Posterior vena cava (tissue), 2 donors: ENCODE measurements at regions not wholly inside any gene's neighbourhood (a gene's known extent, or its start where the extent isn't known, plus 50 kb on each side); places are given as distances from the start of the nearest gene placed in this dataset.

Source experiments
- DNase-seq: peaks from one replicate; pipeline ENCODE4 v3.0.0-alpha.2; 2020; ENCODE audit warnings: low spot score
- intact Hi-C, 2 donors: fragments of 100-400 bp; cut with DNase I; formaldehyde crosslinking; loops; one replicate each; pipeline versions ENCODE4 v1.14.1 to v1.14.2; 2022 to 2023
- donor health status: DM: yes; HTN: yes; CAD: no.
- donor health status: DM: yes; HTN: yes; CAD: no.

DNA sequence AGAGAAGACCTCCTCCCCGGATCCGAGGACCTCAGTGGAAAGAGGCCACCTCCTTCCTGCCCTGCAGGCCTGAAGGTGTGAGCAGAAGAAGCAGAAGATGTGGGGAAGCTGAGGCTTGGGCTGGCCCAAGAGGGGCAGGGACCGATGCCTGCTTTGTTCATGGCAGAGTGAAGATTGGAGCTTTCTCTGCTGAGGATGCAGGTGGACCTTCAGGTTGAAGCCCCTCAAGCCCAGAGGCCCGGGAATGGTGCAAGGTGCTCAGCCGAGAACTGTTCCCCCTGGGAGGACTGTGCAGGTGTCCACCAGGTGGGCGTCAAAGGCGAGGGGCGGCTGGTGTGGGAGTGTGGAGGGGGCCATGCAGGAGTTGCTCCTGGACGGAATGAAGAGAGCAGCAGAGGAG, 277.9 kb upstream of the IRX2 start:
- DNase-seq: no peak
- intact Hi-C loops: no loop called here

DNA sequence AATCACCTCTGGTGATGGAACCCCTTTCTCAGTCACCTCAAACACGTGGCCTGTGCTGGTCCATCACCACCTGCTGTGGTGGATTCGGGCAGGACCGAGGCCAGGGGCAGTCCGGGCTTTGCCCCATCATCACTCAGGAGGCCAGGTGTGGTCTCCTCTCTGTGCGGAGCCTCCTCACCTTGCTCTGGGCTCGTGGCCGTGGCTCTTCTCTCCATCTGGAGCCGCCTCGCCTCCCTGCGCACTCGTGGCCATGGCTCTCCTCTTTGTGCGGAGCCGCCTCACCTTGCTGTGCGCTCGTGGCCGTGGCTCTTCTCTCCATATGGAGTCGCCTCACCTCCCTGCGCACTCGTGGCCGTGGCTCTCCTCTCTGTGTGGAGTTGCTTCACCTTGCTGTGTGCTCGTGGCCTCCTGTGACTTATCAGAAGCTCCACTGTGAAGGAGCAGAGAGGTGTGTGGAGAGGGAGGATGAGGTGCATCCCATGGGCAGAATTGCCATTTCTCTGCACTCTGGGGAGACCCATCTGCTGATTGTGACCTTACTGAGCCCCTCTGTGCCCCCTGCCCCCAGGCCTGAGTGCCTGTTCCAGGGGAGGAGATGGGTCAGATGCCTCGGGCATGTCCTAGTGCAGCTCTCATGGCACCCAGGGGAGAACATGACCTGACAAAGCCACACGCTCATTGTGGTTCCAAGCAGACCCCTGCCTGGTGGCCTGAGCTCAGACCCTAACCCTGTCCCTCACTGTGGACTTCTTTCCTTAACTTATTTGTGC, 276.6 kb upstream of the IRX2 start:
- DNase-seq: no peak
- intact Hi-C loops: no loop called here

DNA sequence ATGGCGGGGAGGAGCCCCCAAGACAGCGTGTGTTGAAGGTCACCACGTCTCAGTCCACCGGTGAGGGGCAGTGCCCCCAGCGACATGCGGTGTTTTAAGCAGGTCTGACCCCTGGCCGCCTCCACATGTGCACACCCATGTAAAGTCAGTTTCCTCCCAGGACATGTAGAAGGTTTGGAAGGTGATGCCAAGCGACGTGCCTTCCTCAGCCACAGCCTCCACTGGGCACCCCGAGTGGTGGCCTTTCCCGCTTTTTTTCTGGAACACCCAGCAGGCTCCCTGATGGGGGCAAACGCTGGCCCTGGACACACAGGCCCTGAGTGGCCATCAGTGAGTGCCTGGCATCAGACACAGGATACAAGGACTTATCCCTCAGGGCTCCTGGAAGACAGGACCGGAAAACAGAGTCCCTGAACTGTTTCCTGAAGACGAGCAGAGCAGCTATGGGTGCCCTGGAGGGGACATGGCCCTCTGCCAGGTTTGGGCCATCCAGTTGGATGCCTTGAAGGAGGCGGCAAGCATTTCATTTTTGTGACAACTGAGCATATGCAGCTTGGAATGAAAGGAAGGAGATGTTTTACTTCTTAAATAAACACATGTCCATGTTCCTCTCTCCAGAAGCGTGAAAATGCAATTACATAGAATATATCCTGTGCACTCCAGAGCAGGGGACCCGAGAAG, 275.8 kb upstream of the IRX2 start:
- intact Hi-C loops: no loop called here
- no peak for DNase-seq

DNA sequence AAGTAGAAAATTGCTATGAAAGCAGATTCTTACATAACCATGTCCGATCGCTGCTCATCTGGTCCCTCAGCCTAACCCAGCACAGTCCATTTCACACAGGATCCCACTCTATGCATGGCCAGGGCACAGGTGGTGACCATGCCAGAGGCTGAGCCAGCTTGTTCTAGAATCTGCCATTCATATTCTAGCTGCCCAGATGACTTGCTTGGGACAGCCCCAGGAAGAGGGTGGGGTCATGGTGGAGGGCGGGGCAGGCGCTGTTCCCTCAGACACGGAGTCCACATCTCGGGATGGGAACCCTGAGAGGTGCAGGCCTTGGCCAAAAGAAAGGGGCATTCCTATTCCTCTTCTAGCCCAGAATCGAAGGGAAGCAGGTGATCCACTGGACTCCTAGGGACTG, 275.2 kb upstream of the IRX2 start:
- DNase-seq: no peak
- intact Hi-C loops: no loop called here

DNA sequence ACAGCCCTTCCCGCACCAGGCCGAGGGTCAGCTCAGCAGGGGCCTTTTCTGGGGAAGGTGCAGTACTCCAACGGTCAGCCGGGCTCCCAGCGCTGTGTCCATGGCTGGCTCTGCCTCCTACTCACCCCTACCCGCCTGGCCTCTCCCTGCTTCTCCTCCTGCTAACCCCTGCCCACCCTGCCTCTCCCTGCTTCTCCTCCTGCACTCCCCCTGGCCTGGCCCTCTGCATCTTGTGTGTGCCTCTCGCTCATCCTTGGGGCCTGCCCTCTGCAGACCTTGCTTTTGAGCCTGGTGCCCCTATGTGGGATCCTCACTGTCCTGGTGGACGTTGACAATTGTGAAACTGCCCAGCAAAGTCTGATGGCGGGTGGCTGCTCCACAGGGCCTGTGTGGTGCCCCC, 274.6 kb upstream of the IRX2 start:
- DNase-seq: no peak
- intact Hi-C loops: no loop called here

DNA sequence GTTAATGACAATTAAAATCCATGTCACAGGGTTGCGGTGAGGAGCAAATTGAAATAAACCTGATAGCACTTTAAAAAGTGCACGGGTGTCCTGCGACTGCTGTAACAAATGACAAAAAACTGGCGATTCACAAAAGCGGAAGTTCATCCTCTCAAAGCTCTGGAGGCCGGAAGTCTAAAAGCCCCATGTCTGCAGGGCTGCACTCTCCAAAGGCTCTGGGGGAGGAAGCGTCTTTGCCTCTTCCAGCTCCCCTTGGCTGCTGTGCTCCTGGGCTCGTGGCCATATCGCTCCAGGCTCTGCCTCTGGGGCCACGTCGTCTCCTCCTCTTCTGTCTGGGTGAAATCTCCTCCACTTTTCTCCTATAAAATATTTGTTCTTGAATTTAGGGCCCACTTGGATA, 273.9 kb upstream of the IRX2 start:
- DNase-seq: no peak
- intact Hi-C loops: no loop called here

DNA sequence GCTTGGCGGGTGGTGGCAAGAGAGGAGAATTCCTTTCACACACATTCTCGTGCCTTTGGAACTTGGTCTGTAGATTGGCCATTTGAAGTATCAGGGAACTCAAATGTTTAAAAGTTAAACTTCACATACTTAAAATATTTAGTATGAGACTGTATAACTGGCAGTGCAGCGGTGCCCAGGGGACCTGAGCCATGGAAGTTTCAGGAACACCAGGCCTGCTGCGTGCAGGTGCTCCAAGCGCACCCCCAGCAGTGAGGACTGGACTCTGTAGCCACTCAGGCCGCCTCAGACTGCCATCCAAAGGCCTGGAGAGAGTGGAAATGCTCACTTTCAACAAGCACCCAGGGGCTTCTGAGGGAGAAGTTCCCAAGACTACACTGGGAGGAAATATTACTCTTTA, 273.5 kb upstream of the IRX2 start:
- intact Hi-C loops: no loop called here
- no peak for DNase-seq

DNA sequence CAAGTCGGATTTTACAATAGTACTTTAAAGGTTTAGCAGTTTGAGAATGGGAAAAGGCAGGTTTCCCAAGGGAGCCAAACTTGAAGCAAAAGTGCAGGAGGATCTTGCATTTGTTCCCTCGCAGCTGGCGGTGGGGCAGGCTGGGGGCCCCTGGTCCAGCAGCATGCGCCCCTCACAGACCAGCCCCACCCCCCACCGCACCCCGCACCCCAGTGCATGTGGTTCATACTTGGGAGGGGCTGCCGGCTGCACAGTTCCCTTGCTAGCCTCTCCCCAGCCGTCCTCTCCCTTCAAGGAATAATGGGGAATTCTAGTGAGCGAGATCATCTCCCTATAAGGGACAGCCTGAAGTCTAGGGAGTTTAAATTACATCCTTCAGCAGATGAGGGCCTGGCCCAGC, 273.1 kb upstream of the IRX2 start:
- intact Hi-C loops: no loop called here
- DNase-seq: no peak

DNA sequence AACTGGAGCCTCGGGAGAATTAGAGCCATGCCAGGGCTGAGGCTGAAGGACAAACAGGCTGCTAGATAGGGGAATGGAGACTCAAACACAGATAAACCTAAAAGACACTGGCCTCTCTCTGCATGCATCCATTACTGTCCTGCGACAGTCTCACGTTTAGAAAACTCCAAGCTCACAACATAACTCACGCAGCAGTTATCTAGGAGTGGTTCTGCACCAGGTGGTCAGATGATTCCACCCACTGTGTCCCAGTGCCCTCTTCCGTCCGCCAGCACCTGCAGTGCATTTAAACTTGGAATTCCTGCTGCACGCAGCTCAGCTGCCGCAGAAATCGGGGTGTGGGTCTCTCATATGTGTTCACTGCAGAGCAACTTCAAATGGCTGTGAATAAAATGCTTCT, 272.6 kb upstream of the IRX2 start:
- intact Hi-C loops: no loop called here
- DNase-seq: no peak

DNA sequence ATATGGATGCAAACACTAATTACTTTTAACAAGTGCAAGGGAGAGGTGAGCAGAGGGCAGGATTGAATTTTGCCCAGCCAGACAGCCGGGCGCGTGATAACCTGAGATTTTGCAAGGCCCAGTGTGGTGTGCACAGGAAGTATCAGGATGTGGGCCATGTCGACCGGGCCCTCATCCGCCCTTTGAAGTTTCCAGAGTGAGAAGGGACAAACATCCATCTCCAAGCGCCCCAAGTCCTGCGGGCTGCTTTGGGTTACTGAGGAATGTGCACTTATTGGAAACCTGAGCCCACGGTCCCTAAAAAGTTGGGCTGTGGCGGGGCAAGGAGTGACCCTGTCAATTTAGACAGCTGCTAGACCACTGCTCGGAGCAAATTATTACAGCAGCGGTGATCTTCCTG, 272.2 kb upstream of the IRX2 start:
- intact Hi-C loops: no loop called here
- DNase-seq: no peak

DNA sequence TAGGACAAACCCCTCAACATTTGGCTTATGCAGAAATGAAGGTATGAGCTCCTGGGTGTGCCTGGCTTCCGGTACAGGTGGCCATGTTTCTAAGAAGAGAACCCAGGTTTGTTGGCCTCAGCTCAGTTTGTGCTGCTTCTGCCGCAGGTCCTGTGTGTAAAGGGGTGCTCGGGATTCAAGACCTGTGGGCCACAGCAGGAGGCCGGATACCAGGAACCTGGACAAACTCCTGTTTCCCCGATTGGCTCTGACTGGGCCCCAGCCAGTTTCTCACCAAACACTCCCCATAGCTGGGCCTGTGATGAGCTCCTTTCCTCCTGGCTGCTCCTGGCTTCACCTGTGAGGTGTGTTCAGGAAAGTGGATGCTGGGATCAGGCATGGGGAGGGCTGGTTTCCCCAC, 271.2 kb upstream of the IRX2 start:
- intact Hi-C loops: no loop called here
- no peak for DNase-seq

DNA sequence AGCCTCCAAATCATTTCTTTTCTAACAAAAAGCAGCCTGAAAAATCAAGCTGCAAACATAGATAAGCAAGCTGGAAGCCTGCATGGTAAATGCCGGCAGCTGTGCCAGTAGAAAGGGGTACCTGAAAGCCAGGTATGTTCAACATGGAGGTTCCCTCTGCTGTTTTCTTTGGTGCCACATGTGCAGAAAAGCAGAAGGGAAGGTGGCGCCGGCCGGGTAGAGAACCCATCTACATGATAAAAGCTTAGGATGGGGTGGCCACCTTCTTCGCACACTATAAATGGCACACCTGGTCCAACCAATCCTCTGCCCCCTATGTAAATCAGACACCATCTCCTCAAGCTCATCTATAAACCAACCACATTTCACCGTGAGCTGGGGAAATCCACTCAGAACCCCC, 268.9 kb upstream of the IRX2 start:
- DNase-seq: no peak
- intact Hi-C loops: no loop called here

DNA sequence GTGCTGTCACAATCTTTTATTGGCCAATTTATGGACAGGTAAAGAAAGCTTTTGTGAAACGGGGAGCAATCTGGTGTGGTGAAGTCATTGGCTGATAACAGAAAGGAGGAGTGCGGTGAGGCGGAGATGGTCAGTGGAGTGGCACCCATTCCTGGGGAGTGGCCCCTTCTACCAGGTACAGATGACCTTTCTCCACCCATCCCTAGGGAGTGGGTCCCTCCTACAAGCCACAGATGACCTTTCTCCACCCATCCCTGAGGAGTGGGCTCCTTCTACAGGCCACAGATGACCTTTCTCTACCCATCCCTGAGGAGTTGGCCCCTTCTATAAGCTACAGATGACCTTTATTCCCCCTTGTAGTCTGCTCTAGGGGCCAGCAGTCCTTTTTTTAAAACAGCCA, 267.6 kb upstream of the IRX2 start:
- intact Hi-C loops: no loop called here
- DNase-seq: no peak

DNA sequence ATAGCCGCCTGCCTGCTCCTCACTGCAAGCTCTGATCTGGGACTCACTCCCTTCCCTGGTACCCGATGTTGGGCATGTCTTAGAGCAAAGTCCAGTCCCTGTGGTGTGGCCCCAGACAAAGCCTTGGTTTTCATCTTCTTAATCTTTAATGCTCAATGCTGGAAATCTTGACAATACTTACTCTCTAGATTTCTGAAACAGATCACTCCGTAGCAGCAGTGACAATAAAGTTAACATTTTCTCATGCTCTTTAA, 260.2 kb upstream of the IRX2 start:
- no peak for DNase-seq
- intact Hi-C loops: no loop called here

DNA sequence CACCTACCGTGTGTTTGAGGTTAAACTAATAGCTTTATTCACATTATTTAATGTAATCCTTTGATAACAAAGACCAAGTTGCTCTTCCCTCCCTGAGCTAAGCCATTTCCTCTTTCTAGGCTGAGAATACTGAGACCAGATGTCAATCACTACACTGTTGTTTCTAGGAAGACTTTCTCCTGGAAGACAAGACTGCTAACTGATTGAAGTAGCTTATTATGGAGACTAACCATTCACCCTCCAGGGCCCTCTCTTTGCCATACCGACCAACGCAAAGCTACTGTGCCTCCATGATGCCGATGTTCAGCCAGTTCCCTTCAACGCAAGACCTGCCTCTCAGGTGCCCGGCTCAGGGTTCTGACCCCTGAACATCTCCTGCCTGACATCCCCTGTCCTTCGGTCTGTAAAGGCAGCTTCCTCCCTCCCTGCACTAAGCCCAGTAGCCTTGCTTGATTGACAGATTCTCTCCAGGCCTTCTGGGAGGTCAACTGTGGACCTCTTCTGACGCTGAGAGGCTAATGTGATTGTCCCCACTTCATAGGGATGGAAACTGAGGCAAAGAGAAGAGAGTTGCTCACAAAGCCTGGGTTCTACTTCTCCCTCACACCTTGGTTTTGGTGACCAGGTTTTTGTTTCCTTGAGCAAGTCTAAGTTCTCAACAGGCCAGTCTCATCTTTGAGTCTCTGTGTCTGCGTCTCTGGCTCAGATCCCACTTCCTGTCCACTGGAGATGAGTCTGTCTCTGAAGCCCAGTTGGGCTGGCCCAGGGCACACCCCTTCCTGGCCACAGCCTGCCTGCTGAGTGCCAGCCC, 259.7 kb upstream of the IRX2 start:
- no peak for DNase-seq
- intact Hi-C loops: loop anchor here in 1 of 2 donors (1.0 kb wide), 1 partner anchor 36 kb away; no protein-coding TSS in a partner anchor

DNA sequence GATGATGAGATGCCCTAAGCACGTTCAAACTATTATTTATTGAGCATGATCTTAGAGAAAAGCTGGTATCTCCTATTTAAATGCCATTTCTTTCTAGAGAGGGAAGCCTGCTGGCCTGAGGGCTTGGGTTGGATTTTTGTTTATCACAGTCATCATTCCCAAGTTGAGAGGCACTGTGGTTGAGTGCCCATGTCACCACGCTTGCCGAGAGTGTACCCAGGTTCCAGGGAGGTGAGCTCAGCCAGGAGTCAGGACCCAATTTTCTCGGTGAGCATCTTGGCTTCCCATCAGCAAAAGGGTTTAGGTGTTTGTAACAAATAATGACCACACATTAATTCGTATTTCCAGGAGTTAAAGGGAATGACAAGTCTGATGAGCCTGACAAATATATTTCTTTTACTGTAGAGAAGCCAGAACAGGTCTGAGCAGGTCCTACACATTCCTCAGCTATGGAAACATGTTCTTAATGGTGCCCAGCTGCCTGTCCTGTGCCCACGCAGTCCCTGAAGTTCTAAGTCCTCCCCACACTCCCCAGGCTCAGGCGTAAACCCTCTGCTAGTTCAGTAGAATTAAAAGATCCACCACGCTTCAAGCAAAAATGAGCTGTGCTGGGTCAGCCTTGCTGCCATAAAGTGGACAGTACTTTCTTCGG, 258.9 kb upstream of the IRX2 start:
- intact Hi-C loops: loop anchor here in 1 of 2 donors (1.0 kb wide), 1 partner anchor 37 kb away; no protein-coding TSS in a partner anchor

DNA sequence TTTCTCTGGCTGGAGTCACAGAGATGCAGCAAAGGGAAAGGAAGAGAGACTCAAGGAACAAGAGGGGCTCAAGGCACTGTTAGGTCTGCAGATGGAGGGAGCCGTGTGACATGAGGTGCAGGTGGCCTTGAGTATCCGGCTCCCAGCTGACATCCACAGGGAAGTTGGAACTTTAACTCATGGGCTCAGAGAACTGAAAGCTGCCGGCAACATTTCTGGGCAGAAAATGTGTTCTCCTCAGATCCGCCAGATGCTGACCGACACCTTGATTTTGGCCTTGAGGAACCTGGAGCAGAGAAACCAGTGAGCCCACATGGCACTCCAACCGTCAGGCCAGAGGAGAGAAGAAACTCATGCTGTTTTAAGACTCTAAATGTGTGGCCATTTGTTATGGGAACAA, 258.1 kb upstream of the IRX2 start:
- intact Hi-C loops: loop anchor here in 1 of 2 donors (1.0 kb wide), 1 partner anchor 38 kb away; no protein-coding TSS in a partner anchor
- DNase-seq: no peak

More for the DNA sequence above, 258.9 kb upstream of the IRX2 start:
- no peak for DNase-seq

DNA sequence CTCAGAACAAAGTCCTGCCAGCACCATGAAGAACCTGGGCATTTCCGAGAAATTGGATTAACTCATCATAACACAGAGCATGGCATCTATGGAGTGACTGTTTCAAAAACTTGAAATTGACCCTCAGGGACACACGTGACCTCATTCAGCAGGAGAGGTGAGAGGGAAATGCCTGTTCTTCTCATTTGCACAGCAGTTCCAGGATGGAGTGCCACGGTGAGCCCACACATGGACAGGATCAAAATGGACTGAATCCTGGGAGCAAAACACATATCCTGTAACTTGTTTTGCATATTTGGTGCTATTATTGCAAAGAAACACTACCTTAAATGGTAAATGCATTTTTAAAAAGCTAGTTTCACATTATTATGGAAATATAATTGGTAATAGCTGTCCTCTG, 256.1 kb upstream of the IRX2 start:
- intact Hi-C loops: no loop called here
- DNase-seq: no peak

DNA sequence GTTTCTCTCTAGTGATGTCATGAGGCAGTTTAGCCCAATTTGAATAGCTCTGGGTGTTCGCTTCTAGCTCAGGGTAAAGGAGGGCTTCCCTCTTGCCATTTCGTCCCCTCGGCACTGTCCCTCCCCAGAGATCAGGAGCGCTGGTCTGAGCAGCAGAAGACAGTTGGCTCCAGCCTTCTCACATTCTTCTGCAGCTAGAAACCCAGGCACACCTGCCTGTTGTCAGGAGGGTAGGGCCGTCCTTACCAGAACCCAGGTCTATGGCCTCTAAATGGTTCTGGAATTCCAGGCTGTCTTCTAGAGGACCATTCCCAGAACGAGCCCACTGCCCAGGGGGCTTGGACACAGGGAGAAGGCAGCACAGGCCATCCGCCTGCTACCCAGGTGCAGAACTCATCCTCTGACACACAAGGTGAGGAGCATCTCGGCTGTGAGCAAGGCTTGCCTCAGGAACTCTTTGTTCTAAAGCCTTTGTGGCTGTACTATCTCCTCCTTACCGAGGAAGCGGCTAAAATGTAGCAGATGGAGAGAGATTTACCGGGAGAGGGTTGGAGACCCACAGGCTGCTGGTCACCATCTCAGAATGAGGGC, 255.6 kb upstream of the IRX2 start:
- intact Hi-C loops: no loop called here
- no peak for DNase-seq

DNA sequence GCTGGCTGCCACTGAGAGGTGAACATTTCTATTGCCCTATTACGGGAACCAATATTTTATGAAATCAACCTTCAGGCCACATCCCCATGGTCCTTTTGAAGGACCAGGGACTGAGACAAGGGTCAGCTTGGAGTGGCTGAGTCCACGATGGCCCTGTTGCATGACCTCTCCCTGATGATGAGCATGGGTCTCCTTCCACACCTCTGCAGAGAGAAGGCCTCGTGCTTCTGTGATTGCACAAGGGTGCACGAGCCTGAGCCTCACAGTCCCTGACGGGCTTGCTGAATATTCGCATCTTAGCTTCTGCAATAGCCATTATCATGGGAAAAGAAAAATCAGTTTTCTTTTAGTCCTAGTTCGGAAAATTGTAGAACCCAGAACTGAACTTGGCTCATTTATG, 255.0 kb upstream of the IRX2 start:
- no peak for DNase-seq
- intact Hi-C loops: no loop called here
